GM21786 (cell line): ENCODE measurements at regions not wholly inside any gene's neighbourhood (a gene's known extent, or its start where the extent isn't known, plus 50 kb on each side); places are given as distances from the start of the nearest gene placed in this dataset.
"Not testable (repeated sequence)": the region's sequence is repeated elsewhere in the genome, so short reads cannot be mapped to it uniquely, and the experiment has no call there.

Experiments
- ATAC-seq: cut with Tn5 transposase; IDR thresholded peaks from one replicate; pipeline ENCODE4 v1.9.1; 2021; ENCODE audit not compliant: unreplicated experiment

DNA sequence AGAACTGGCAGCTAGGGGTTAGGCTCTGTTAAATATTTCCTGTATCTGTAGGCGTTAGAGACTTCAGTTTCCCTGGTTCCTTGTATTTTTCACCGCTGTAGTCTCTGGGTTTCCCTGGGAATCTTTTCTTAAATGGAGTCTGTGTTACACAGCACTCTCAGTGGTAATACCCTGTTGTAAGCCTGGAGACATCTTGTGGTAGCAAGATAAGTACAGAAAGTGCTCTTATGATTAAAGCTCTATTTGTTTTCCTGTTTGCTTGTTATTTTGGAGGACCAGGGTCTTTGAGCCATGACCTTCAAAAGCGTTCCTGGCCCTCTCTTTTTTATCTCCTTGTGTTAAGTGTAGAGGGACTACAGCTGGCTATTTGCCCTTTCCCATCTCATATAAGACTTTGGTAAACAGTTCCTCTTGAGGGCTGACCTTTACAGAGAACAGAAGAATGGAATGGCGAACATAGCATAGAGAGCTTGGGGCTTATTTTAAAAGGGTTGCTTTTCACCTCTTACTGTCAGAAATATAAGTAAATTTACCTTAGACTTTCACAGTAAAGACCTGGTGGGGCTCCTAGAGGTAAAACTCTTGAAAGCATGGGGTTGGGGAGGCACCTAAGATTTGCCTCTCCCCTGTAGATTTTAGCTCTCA is 782.5 kb downstream of the FAT4 start:
- ATAC-seq: no peak

DNA sequence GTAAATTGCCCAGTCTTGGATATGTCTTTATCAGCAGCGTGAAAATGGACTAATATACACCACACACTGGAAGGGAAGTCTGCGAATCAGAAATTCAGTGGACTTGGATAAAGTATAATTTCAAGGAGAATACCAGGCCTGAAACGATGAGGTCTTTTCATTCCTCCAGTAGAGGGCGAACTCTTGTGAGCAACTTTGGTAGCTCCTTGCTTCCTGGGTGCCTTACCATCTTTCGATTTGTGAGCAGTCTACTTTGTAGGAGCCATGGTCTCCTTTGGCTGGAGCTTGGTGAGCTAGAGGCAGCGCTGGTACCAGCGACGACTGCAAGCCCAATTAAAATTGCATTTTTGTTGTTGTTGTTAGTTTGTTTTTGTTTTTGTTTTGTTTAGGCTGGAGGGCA is 791.9 kb downstream of the FAT4 start:
- no peak for ATAC-seq

DNA sequence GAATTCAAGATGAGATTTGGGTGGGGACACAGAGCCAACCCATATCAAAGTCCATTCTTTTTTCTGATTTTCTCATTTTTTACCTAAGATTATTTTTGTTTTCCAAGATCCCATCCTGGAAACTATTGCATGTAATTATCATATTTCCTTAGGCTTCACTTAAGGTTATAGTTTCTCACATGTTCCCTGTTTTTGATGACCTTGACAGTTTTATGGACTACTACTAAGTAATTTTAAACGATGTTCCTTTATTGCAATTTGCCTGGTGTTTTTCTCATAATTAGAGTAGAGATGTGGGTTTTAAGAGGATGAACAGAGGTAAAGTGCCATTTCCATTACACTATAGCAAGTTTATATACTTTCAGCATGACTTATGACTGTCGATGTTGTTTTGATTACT is 795.1 kb downstream of the FAT4 start:
- ATAC-seq: no peak

- no peak for ATAC-seq
These were observed 798.3 kb downstream of the FAT4 start for GRCh38 chr4:126113058-126113457.

GRCh38 chr4:126123611-126124325 is 809.0 kb downstream of the FAT4 start:
- ATAC-seq: no peak

- no peak for ATAC-seq
These were observed 810.1 kb downstream of the FAT4 start for GRCh38 chr4:126124818-126125217.

DNA sequence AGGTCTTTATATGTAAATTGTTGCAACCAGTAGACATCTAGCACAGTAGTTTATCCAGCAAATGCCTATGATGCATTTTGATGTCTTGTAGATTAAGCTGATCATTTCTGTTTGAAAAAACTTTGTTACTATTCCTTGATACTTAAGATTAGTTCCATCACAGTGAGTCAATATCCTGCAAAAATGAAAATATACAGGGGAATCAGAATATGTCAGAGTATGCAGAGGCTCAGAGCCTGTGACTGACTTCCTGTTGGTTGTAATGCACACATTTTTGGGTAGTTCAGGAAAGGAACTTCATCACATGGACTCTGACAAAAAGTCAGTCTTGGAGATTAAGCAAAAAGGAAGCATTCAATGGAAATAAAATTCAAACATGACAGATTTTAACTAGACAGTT is 815.5 kb downstream of the FAT4 start:
- ATAC-seq: no peak

GRCh38 chr4:126136922-126137781 is 822.4 kb downstream of the FAT4 start:
- ATAC-seq: no peak

DNA sequence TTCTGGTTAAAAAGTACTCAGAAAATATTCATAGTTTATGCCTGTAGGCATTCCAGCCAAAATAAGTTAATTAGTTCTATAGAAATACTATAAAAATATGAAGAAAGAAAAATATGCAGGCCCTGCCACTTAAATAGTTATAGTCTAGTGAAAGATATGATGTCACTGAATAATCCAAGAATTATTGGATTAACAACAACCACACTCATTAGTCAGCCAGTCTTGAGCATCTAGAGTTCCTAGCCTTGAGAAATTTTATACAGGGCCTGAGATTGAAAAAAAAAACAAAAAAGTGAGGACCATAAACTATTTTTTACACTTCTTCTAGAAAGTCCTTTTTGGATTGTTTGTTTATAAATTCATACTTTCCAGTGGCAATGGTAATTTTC is 823.0 kb downstream of the FAT4 start:
- no peak for ATAC-seq

DNA sequence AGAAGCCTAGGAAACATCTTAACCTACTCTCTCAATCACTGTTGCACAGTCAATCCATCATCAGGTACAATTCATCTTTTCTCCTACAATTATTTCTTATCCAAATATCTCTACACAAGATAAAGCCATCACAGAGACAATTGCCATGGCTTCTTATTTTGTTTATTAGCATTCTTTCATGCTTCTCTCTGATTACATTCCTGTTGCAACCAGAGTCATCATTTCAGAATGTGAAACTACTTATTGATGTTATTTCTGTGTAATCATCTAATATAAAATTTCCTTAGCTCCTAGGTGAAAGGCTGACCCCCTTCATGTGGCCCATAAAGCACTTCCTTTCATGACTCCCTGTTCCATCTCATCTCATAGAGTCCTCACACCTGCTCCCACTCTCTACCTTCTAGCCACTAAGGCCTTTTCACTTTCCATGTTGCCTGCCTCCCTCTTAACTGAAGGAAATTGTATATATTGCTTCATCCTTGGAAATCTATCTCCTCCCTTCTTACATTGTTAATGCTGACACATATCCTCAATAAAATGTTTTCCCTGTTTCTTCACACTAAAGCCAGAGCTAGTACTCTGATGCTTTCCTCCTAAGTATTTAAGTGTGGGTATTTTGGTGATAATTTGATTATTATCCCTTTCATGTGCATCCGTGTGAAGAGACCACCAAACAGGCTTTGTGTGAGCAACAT is 829.9 kb downstream of the FAT4 start:
- ATAC-seq: no peak

- ATAC-seq: no peak
These were observed 853.7 kb downstream of the FAT4 start for GRCh38 chr4:126168484-126168883.

DNA sequence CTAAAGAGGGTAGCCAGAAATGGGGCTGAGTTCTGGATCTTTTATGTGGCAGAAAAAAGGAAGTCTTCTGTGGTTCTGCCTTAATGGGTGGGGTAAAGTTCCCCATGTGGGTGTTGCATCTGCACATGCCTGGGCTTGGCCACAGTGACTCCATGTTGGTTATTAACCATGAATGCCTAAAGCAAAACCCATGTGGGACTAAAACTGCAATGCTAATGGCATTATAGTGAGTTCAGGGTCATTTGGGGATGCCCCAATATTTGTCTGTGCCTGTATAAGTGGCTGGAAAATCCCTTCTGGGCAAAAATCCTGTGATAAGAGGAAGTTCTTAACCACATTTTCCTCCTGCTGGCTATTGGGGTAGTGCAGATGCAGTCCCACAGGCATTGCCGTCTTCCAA is 857.4 kb downstream of the FAT4 start:
- no peak for ATAC-seq

- ATAC-seq: no peak
These were observed 859.9 kb downstream of the FAT4 start for GRCh38 chr4:126174627-126175026.

- no peak for ATAC-seq
These were observed 865.9 kb downstream of the FAT4 start for GRCh38 chr4:126180642-126181041.

- ATAC-seq: no peak
These were observed 867.6 kb downstream of the FAT4 start for GRCh38 chr4:126182336-126182735.

- no peak for ATAC-seq
These were observed 868.0 kb downstream of the FAT4 start for GRCh38 chr4:126182786-126183185.

- no peak for ATAC-seq
These were observed 868.5 kb downstream of the FAT4 start for GRCh38 chr4:126183206-126183605.

GRCh38 chr4:126191536-126191935 is 876.8 kb downstream of the FAT4 start:
- ATAC-seq: no peak

DNA sequence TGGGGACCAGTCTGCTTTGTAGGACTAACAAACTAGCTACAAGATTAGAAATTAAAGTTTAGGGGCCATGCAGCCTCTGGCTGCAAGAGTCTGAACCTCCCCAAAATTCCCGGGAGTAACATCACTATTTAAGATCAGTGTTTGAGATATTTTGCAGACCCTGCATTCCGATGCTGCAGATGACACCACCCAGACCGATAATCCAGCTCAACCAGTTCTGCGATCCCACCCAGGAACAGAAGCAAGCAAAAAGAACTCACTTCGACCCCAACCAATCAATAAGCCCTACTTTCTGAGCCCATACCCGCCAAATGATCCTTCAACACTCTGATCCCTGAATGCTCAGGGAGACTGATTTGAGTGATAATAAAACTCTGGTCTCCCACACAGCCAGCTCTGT is 877.8 kb downstream of the FAT4 start:
- ATAC-seq: no peak

DNA sequence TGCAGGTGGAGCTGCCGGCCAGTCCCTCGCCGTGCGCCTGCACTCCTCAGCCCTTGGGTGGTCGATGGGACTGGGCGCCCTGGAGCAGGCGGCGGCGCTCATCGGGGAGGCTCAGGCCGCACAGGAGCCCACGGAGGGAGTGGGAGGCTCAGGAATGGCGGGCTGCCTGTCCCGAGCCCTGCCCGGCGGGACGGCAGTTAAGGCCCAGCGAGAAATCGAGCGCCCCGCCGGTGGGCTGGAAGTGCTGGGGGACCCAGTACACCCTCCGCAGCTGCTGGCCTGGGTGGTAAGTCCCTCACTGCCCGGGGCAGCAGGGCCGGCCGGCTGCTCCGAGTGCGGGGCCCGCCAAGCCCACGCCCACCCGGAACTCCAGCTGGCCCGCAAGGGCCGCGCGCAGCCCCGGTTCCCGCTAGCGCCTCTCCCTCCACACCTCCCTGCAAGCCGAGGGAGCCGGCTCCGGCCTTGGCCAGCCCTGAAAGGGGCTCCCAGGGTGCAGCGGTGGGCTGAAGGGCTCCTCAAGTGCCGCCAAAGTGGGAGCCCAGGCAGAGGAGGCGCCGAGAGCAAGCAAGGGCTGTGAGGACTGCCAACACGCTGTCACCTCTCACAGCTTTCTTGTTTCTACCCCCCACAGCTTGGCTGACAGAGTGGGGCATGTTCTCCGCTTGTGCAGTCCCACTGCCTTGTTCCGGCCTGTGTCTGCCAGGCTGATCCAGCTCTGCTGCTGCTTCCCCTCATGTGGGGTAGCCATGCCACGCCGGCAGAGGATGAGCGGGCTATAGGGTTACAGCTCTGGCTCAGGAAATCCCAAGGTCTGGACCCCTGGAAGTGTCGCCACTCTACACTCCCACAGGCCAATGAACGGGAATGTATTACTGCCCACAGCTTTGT is 886.7 kb downstream of the FAT4 start:
- ATAC-seq: not testable (repeated sequence)
